ENCODE measurements at regions not wholly inside any gene's neighbourhood (a gene's known extent, or its start where the extent isn't known, plus 50 kb on each side); places are given as distances from the start of the nearest gene placed in this dataset.

DNA sequence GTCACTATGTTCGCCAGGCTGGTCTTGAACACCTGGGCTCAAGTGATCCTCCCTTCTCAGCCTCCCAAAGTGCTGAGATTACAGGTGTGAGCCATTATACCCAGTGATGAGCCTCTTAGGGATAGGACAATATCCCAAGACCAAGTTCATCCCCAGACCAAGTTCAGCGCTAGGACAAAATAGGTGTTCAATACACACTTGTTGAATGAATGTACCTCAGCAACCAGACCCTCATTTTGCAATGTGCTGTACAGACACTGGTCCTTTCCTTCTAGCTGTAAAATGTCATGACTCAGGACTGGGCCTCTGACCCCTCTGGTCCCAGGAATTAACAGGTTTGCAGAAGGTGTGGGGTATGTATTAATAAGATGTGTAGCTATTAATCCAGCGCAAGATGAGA lies 246.0 kb downstream of the TSHZ3 start:
- Histone ChIP-seq H3K9me3 (ENCODE audit: control insufficient read depth, insufficient read depth, low read depth, low read length) (no peaks in the 10 kb centered on the region), H3K27me3 (ENCODE audit: control insufficient read depth, insufficient read depth, low read length) (no peaks in the 10 kb centered on the region), H3K4me3 (ENCODE audit: low read depth in 2 of 2, low read length in 2 of 2) (no peak overlapping the region), H3K4me1 (ENCODE audit: control insufficient read depth, insufficient read depth, low read length) (no peaks in the 10 kb centered on the region), H3K27ac (ENCODE audit: low read length) (no peak overlapping the region), H3K36me3 (ENCODE audit: control insufficient read depth, insufficient read depth, low read length) (no peaks in the 10 kb centered on the region)
- ATAC-seq (no peak), DNase-seq (ENCODE audit: low read depth, low spot score) (no peak)
- BruUV-seq (replicated peaks) = no TSS peak
- POLR2A ChIA-PET = no interaction called here
- CTCF ChIA-PET = no interaction called here
- no peak for TF ChIP-seq POLR2AphosphoS5 (IDR thresholded peaks at IDR 0.05; ENCODE audit: low read depth, low read length)
- TF ChIP-seq, protein P1, sequence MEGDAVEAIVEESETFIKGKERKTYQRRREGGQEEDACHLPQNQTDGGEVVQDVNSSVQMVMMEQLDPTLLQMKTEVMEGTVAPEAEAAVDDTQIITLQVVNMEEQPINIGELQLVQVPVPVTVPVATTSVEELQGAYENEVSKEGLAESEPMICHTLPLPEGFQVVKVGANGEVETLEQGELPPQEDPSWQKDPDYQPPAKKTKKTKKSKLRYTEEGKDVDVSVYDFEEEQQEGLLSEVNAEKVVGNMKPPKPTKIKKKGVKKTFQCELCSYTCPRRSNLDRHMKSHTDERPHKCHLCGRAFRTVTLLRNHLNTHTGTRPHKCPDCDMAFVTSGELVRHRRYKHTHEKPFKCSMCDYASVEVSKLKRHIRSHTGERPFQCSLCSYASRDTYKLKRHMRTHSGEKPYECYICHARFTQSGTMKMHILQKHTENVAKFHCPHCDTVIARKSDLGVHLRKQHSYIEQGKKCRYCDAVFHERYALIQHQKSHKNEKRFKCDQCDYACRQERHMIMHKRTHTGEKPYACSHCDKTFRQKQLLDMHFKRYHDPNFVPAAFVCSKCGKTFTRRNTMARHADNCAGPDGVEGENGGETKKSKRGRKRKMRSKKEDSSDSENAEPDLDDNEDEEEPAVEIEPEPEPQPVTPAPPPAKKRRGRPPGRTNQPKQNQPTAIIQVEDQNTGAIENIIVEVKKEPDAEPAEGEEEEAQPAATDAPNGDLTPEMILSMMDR (IDR thresholded peaks at IDR 0.05) = no peak
- TF ChIP-seq SIN3A (IDR thresholded peaks at IDR 0.05; ENCODE audit: borderline replicate concordance, insufficient read depth, low read depth, low read length) = no peak
- TF ChIP-seq, protein P2, sequence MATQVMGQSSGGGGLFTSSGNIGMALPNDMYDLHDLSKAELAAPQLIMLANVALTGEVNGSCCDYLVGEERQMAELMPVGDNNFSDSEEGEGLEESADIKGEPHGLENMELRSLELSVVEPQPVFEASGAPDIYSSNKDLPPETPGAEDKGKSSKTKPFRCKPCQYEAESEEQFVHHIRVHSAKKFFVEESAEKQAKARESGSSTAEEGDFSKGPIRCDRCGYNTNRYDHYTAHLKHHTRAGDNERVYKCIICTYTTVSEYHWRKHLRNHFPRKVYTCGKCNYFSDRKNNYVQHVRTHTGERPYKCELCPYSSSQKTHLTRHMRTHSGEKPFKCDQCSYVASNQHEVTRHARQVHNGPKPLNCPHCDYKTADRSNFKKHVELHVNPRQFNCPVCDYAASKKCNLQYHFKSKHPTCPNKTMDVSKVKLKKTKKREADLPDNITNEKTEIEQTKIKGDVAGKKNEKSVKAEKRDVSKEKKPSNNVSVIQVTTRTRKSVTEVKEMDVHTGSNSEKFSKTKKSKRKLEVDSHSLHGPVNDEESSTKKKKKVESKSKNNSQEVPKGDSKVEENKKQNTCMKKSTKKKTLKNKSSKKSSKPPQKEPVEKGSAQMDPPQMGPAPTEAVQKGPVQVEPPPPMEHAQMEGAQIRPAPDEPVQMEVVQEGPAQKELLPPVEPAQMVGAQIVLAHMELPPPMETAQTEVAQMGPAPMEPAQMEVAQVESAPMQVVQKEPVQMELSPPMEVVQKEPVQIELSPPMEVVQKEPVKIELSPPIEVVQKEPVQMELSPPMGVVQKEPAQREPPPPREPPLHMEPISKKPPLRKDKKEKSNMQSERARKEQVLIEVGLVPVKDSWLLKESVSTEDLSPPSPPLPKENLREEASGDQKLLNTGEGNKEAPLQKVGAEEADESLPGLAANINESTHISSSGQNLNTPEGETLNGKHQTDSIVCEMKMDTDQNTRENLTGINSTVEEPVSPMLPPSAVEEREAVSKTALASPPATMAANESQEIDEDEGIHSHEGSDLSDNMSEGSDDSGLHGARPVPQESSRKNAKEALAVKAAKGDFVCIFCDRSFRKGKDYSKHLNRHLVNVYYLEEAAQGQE (IDR thresholded peaks at IDR 0.05; ENCODE audit: insufficient read depth in 1 of 2, low read depth in 2 of 2, low read length in 1 of 2) = no peak
- no peak for TF ChIP-seq TCF7L2 (IDR thresholded peaks at IDR 0.05; ENCODE audit: low read depth, low read length)
- in situ Hi-C loops (cut with HindIII; ENCODE audit: low pct_unique_long_range_greater_than_20kb, low sequenced_read_pairs) = no loop called here
- intact Hi-C loops (cut with micrococcal nuclease; ENCODE audit: unreplicated experiment) = no loop called here

DNA sequence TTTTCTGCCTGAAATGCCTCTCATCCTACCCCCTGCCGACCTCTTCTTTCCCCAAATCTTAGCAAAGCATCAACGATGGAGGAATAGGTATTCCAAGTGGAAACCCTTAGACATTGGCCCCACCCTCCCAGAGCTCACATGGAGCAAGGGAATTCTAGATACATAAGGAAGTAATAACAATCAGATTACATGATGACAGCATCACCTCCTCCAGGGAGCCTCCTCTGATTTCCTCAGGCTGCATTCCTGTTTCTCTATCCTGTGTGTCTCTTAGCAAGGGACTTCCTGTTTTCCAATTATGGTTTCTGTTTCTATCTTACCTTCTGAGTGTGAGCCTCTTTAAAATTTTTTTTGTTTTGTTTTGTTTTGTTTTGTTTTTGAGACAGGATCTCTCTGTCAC lies 246.6 kb downstream of the TSHZ3 start:
- H3K4me1 ChIP-seq (ENCODE audit: control insufficient read depth, insufficient read depth, low read length) = no peaks in the 10 kb centered on the region
- ATAC-seq = no peak
- POLR2A ChIA-PET = no interaction called here
- TF ChIP-seq, protein P1 (IDR thresholded peaks at IDR 0.05) = no peak
- TF ChIP-seq, protein P2 (IDR thresholded peaks at IDR 0.05; ENCODE audit: insufficient read depth in 1 of 2, low read depth in 2 of 2, low read length in 1 of 2) = no peak
- no peak for TF ChIP-seq TCF7L2 (IDR thresholded peaks at IDR 0.05; ENCODE audit: low read depth, low read length)
- TF ChIP-seq SIN3A (IDR thresholded peaks at IDR 0.05; ENCODE audit: borderline replicate concordance, insufficient read depth, low read depth, low read length) = no peak
- TF ChIP-seq POLR2AphosphoS5 (IDR thresholded peaks at IDR 0.05; ENCODE audit: low read depth, low read length) = no peak
- in situ Hi-C loops (cut with HindIII; ENCODE audit: low pct_unique_long_range_greater_than_20kb, low sequenced_read_pairs) = no loop called here
- H3K4me3 ChIP-seq (ENCODE audit: low read depth in 2 of 2, low read length in 2 of 2) = no peak overlapping the region
- no peaks in the 10 kb centered on the region for H3K36me3 ChIP-seq (ENCODE audit: control insufficient read depth, insufficient read depth, low read length)
- H3K27ac ChIP-seq (ENCODE audit: low read length) = no peak overlapping the region
- intact Hi-C loops (cut with micrococcal nuclease; ENCODE audit: unreplicated experiment) = no loop called here
- CTCF ChIA-PET = no interaction called here
- no peaks in the 10 kb centered on the region for H3K27me3 ChIP-seq (ENCODE audit: control insufficient read depth, insufficient read depth, low read length)
- H3K9me3 ChIP-seq (ENCODE audit: control insufficient read depth, insufficient read depth, low read depth, low read length) = no peaks in the 10 kb centered on the region
- DNase-seq (ENCODE audit: low read depth, low spot score) = no peak
- BruUV-seq (replicated peaks) = no TSS peak

Measured in Panc1 (cell line).